GM12878 (cell line): ENCODE measurements at regions not wholly inside any gene's neighbourhood (a gene's known extent, or its start where the extent isn't known, plus 50 kb on each side); places are given as distances from the start of the nearest gene placed in this dataset. TPM values are rescaled to one million over a fixed set of nuclear protein-coding genes. Genes with fewer than 3 reads are reported as not detected.

Source experiments
- BACH1 ChIP-seq: fragments of 450-650 bp; IDR thresholded peaks from 2 replicates; pipeline ENCODE4 v1.6.1; 2017; ENCODE audit warnings: mild to moderate bottlenecking, borderline replicate concordance
- BHLHE40 ChIP-seq, 2 experiments: fragments of 450-650 bp in 1 of 2; IDR thresholded peaks; 2 replicates each; pipeline ENCODE4 v1.6.1; 2011 to 2017; ENCODE audit warnings: low read depth in 2 of 2, borderline replicate concordance in 1 of 2, improper control_type of control experiment in 1 of 2, low read length in 1 of 2, mild to moderate bottlenecking in 1 of 2
- HCFC1 ChIP-seq: fragments of 150-350 bp; IDR thresholded peaks from 2 replicates; pipeline ENCODE4 v1.6.1; 2014; ENCODE audit warnings: low read length
- NR2F1 ChIP-seq: fragments of 450-650 bp; conservative IDR thresholded peaks from 2 replicates; pipeline ENCODE4 v1.6.1; 2017; ENCODE audit warnings: mild to moderate bottlenecking
- RAD21 ChIP-seq: IDR thresholded peaks from 2 replicates; pipeline ENCODE4 v1.6.1; 2011; ENCODE audit warnings: mild to moderate bottlenecking, low read depth, low read length, moderate library complexity; ENCODE audit not compliant: insufficient read depth
- SMAD5 ChIP-seq: IDR thresholded peaks from 2 replicates; pipeline ENCODE4 v1.6.1; 2016; ENCODE audit warnings: antibody characterized with exemption, low read depth
- SMC3 ChIP-seq: IDR thresholded peaks from 2 replicates; pipeline ENCODE4 v1.6.1; 2011; ENCODE audit warnings: low read length, improper control_type of control experiment, borderline replicate concordance
- microRNA counts: library from miRNA; unstranded; fragments of <30 nt; microRNA quantifications from one replicate; lab custom pipeline; 2016
- microRNA-seq: library from miRNA; unstranded; fragments of <30 nt; microRNA quantifications from one replicate; pipeline ENCODE4, GENCODE V29; 2018
- small RNA-seq: library from RNA; depleted of rRNA; stranded (forward); fragments of <200 nt; gene quantifications from one replicate; pipeline ENCODE3, GENCODE V24; 2014

GRCh38 chrX:73903941-73904340, 51.4 kb upstream of the XIST start (continued):
- no peak for TF ChIP-seq BHLHE40 (IDR thresholded peaks at IDR 0.05; ENCODE audit: borderline replicate concordance in 1 of 2, low read depth in 2 of 2, low read length in 1 of 2)
- no peak for TF ChIP-seq NR2F1
- no peak for TF ChIP-seq HCFC1
- TF ChIP-seq RAD21: no peak
- no peak for TF ChIP-seq BACH1
- TF ChIP-seq SMC3: no peak
- TF ChIP-seq SMAD5: no peak

MicroRNAs in the stretch of these regions (microRNA counts, 767-probe panel; counts per million panel counts)
- microRNA hsa-miR-374b-5p (lab: Ali Mortazavi, UCI) (3,733 counts per million, percentile 94 among the panel's probes with 10 or more counts), microRNA hsa-miR-374c-5p (lab: Ali Mortazavi, UCI) (516 counts per million, percentile 8 among the panel's probes with 10 or more counts), microRNA hsa-miR-421 (lab: Ali Mortazavi, UCI) (2,268 counts per million, percentile 80 among the panel's probes with 10 or more counts)

Small RNAs in the stretch of these regions (microRNA-seq; reads per million reads assigned to microRNA genes)
- gene MIR374B (not detected), gene MIR374C (not detected), gene MIR421 (822 reads per million, percentile 88 among the genes with 10 or more reads in this experiment)

Small RNAs in the stretch of these regions (small RNA-seq; reads per million reads assigned to genes)
- gene ATP5MDP1 (not detected), gene DDX3P2 (not detected), gene MIR374B (62.6 reads per million, percentile 99 among the genes with 10 or more reads in this experiment), gene MIR421 (233 reads per million, percentile 99 among the genes with 10 or more reads in this experiment), gene RF02124 (not detected), gene RF02125 (not detected)
